Type B pancreatic cell (in vitro differentiated cells): ENCODE measurements at regions not wholly inside any gene's neighbourhood (a gene's known extent, or its start where the extent isn't known, plus 50 kb on each side); places are given as distances from the start of the nearest gene placed in this dataset.

Source experiments
- DNase-seq: peaks from one replicate; pipeline ENCODE4 v3.0.0; 2021; ENCODE audit warnings: mixed read lengths; ENCODE audit not compliant: unreplicated experiment; ENCODE audit errors: extremely low spot score
- H3K27ac Mint-ChIP-seq: 2 replicates; pipeline ENCODE4 v1.8.0; 2021; ENCODE audit warnings: mild to moderate bottlenecking, mixed read lengths
- H3K27me3 Mint-ChIP-seq: 2 replicates; pipeline ENCODE4 v1.8.0; 2021; ENCODE audit warnings: mixed read lengths
- H3K36me3 Mint-ChIP-seq: 2 replicates; pipeline ENCODE4 v1.8.0; 2021; ENCODE audit warnings: mixed read lengths
- H3K4me1 Mint-ChIP-seq: one replicate; pipeline ENCODE4 v1.8.0; 2021; ENCODE audit warnings: mixed read lengths; ENCODE audit not compliant: unreplicated experiment
- H3K4me3 Mint-ChIP-seq: 2 replicates; pipeline ENCODE4 v1.8.0; 2021; ENCODE audit warnings: mild to moderate bottlenecking, mixed read lengths
- H3K9me3 Mint-ChIP-seq: 2 replicates; pipeline ENCODE4 v1.8.0; 2021; ENCODE audit warnings: mixed read lengths
- CTCF ChIP-seq: fragments of 200-600 bp; sonication (generic); conservative IDR thresholded peaks from 2 replicates; pipeline ENCODE4 v1.5.0; 2021; ENCODE audit warnings: antibody characterized with exemption, mild to moderate bottlenecking

GRCh38 chr9:107838766-107839165, 349.2 kb upstream of the KLF4 start:
- no peak for DNase-seq
- Mint-ChIP-seq H3K4me3 (no peak overlapping the region), H3K36me3 (no peaks in the 10 kb centered on the region), H3K4me1 (no peaks in the 10 kb centered on the region), H3K9me3 (no peaks in the 10 kb centered on the region), H3K27me3 (peaks cover 39% of the 10 kb centered on the region), H3K27ac (no peak overlapping the region)
- TF ChIP-seq CTCF = no peak

- peaks cover 39% of the 10 kb centered on the region for H3K27me3 Mint-ChIP-seq
- TF ChIP-seq CTCF = no peak
- H3K27ac Mint-ChIP-seq = no peak overlapping the region
- H3K9me3 Mint-ChIP-seq = no peaks in the 10 kb centered on the region
- H3K4me3 Mint-ChIP-seq = no peak overlapping the region
- peaks cover 6% of the 10 kb centered on the region for H3K4me1 Mint-ChIP-seq
- no peak for DNase-seq
- no peaks in the 10 kb centered on the region for H3K36me3 Mint-ChIP-seq
Measured at GRCh38 chr9:107836300-107836699, 346.7 kb upstream of the KLF4 start.

- H3K27me3 Mint-ChIP-seq = peaks cover 45% of the 10 kb centered on the region
Measured at GRCh38 chr9:107833295-107833694, 343.7 kb upstream of the KLF4 start.

DNA sequence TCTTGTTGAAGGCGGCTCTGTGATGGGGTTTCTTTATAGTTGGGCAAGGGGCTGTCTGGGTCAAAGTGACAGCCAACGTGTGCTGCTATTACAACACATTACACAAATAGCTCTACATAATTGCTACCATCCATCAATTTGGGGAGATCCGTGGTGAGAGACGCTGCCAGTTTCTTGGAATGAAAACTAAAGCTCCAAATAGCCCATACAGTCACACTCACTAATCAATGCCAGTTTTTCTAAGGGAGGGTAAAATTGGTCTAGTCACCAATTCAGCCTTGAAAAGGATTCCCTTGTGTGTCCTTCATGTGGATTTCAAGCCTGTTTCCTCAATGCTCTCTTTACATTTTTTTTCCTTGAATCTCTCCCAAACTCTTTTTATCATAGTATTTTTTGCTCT, 343.3 kb upstream of the KLF4 start:
- DNase-seq = no peak
- Mint-ChIP-seq H3K27me3 (peaks cover 45% of the 10 kb centered on the region), H3K9me3 (no peaks in the 10 kb centered on the region), H3K27ac (no peak overlapping the region), H3K4me1 (peaks cover 6% of the 10 kb centered on the region), H3K36me3 (no peaks in the 10 kb centered on the region), H3K4me3 (no peak overlapping the region)
- TF ChIP-seq CTCF = no peak

More at GRCh38 chr9:107833295-107833694, 343.7 kb upstream of the KLF4 start:
- Mint-ChIP-seq H3K27ac (no peak overlapping the region), H3K4me3 (no peak overlapping the region), H3K4me1 (peaks cover 6% of the 10 kb centered on the region), H3K9me3 (no peaks in the 10 kb centered on the region), H3K36me3 (no peaks in the 10 kb centered on the region)
- DNase-seq = no peak
- no peak for TF ChIP-seq CTCF

DNA sequence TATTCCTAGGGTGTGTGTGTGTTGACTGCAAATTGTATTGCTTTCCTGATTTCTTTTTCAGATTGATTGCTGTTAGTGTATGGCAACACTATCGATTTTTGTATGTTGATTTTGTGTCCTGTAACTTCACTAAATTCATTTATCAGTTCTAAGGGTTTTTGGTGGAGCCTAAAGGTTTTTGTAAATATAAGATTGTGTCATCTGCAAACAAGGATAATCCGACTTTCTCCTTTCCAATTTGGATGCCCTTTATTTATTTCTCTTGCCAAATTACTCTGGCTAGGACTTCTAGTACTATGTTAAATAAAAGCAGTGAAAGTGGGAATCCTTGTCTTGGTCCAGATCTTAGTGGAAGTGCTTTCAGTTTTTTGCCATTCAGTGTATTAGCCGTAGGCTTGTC, 340.9 kb upstream of the KLF4 start:
- DNase-seq = no peak
- H3K27me3 Mint-ChIP-seq = peaks cover 44% of the 10 kb centered on the region
- no peak for TF ChIP-seq CTCF
- H3K4me1 Mint-ChIP-seq = peaks cover 6% of the 10 kb centered on the region
- H3K9me3 Mint-ChIP-seq = no peaks in the 10 kb centered on the region
- H3K4me3 Mint-ChIP-seq = no peak overlapping the region
- no peaks in the 10 kb centered on the region for H3K36me3 Mint-ChIP-seq
- no peak overlapping the region for H3K27ac Mint-ChIP-seq

DNA sequence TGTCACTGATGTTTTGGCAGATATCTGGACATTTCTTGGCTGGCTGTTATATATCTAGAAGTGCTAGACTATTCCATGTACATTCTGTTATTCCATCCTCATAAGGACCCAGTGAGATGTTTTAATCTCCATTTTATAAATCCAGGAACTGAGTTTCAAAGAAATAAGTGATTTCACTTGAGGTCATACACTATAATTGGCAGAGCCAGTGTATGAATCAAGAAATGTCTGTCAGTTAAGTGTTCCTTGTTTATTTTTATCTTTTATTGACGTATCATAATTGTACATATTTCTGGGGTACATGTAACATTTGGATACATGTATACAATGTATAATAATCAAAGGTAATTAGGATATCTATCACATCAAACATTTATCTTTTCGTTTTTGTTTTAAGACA, 338.3 kb upstream of the KLF4 start:
- no peak overlapping the region for H3K27ac Mint-ChIP-seq
- no peaks in the 10 kb centered on the region for H3K36me3 Mint-ChIP-seq
- H3K9me3 Mint-ChIP-seq = no peaks in the 10 kb centered on the region
- peaks cover 5% of the 10 kb centered on the region for H3K4me1 Mint-ChIP-seq
- H3K27me3 Mint-ChIP-seq = peaks cover 48% of the 10 kb centered on the region
- no peak overlapping the region for H3K4me3 Mint-ChIP-seq
- TF ChIP-seq CTCF = no peak
- no peak for DNase-seq
